HEK293T (cell line): ENCODE measurements at regions not wholly inside any gene's neighbourhood (a gene's known extent, or its start where the extent isn't known, plus 50 kb on each side); places are given as distances from the start of the nearest gene placed in this dataset.

Experiments
- CTCF ChIA-PET: fragments of 350-600 bp; formaldehyde crosslinking; extraction: SDS; loops from one replicate; lab custom pipeline; 2021; ENCODE audit warnings: antibody characterized with exemption, inconsistent platforms; lab: Yijun Ruan, JAX
- POLR2A ChIA-PET: fragments of 350-600 bp; formaldehyde crosslinking; extraction: SDS; loops from one replicate; lab custom pipeline; 2020; ENCODE audit warnings: antibody characterized with exemption, inconsistent platforms; lab: Yijun Ruan, JAX
- DNase-seq: peaks from one replicate; pipeline ENCODE4 v3.0.0; 2012; ENCODE audit warnings: mixed read lengths; ENCODE audit errors: extremely low spot score
- ARNT ChIP-seq: fragments of 450-650 bp; IDR thresholded peaks from 2 replicates; pipeline ENCODE4 v1.6.1; 2017; ENCODE audit warnings: mild to moderate bottlenecking
- BHLHE40 ChIP-seq: fragments of 450-650 bp; IDR thresholded peaks from 2 replicates; pipeline ENCODE4 v1.6.1; 2016; ENCODE audit warnings: mild to moderate bottlenecking, moderate library complexity, borderline replicate concordance
- CTBP1 ChIP-seq: fragments of 450-650 bp; IDR thresholded peaks from 2 replicates; pipeline ENCODE4 v1.6.1; 2016; ENCODE audit warnings: borderline replicate concordance
- ELF4 ChIP-seq: fragments of 450-650 bp; IDR thresholded peaks from 2 replicates; pipeline ENCODE4 v1.6.1; 2017; ENCODE audit warnings: antibody characterized with exemption
- FOXA1 ChIP-seq: fragments of 450-650 bp; IDR thresholded peaks from 2 replicates; pipeline ENCODE4 v1.6.1; 2016; ENCODE audit warnings: mild to moderate bottlenecking
- FOXK2 ChIP-seq: fragments of 450-650 bp; IDR thresholded peaks from 2 replicates; pipeline ENCODE4 v1.6.1; 2016; ENCODE audit warnings: mild to moderate bottlenecking
- FOXM1 ChIP-seq: fragments of 450-650 bp; IDR thresholded peaks from 2 replicates; pipeline ENCODE4 v1.6.1; 2017; ENCODE audit warnings: mild to moderate bottlenecking, borderline replicate concordance
- HDGF ChIP-seq: fragments of 450-650 bp; IDR thresholded peaks from 2 replicates; pipeline ENCODE4 v1.6.1; 2017; ENCODE audit warnings: antibody characterized with exemption, borderline replicate concordance
- L3MBTL2 ChIP-seq: fragments of 450-650 bp; conservative IDR thresholded peaks from 2 replicates; pipeline ENCODE4 v1.6.1; 2016; ENCODE audit warnings: mild to moderate bottlenecking
- LEF1 ChIP-seq: fragments of 450-650 bp; IDR thresholded peaks from 2 replicates; pipeline ENCODE4 v1.6.1; 2017; ENCODE audit warnings: mild to moderate bottlenecking, borderline replicate concordance
- NFRKB ChIP-seq: fragments of 450-650 bp; IDR thresholded peaks from 2 replicates; pipeline ENCODE4 v1.6.1; 2016; ENCODE audit warnings: mild to moderate bottlenecking, moderate library complexity
- PKNOX1 ChIP-seq: fragments of 450-650 bp; IDR thresholded peaks from 2 replicates; pipeline ENCODE4 v1.6.1; 2016
- SP1 ChIP-seq: fragments of 450-650 bp; IDR thresholded peaks from 2 replicates; pipeline ENCODE4 v1.6.1; 2017
- SUZ12 ChIP-seq: fragments of 450-650 bp; IDR thresholded peaks from 2 replicates; pipeline ENCODE4 v1.6.1; 2016; ENCODE audit warnings: mild to moderate bottlenecking
- TARDBP ChIP-seq: fragments of 450-650 bp; IDR thresholded peaks from 2 replicates; pipeline ENCODE4 v1.6.1; 2016
- ZNF384 ChIP-seq: fragments of 450-650 bp; IDR thresholded peaks from 2 replicates; pipeline ENCODE4 v1.6.1; 2016

DNA sequence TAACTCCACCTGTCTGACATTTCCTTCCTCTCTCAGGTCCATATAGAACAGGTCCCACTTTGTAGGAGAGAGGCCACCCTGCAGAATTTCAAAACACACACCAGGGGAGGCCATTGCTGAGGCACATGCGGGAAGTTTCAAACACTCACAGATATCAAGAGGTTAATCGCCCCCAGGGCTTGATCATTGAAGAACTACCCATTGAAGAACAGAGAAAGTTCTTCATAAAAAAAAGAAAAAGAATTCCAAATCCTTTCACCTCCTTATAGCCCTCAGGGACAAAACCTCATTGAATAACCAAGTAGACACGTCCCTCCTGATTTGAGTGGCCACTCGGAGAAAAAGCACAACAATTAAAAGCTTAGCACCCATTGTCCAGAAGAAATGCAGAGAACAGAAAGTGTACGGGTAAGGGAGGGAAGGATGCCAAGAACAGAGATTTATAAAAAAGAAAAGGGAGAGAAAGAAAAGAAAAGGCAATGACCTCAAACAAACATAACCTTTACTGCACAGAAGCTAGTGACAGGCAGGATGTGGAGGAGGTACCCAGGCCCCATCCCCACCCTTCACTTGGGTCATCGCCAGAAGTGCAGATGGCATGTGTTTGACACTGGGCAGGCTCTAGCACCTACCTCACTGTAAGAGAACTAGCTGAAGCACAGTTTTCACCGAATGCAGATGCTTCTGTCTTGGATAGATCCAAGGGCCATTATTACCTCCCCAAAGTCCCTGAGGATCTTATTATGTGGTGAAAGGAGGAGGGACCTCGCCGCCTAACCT, 112.3 kb upstream of the HES1 start:
- ChIA-PET POLR2A (interaction anchor here (0.8 kb wide), 1 partner anchor 115 kb away, joined by 4 read pairs; no protein-coding TSS in a partner anchor), CTCF (interaction anchor here (0.7 kb wide), 1 partner anchor 320 kb away, joined by 3 read pairs; no protein-coding TSS in a partner anchor)
- no peak for DNase-seq
- no peak for TF ChIP-seq TARDBP
- TF ChIP-seq L3MBTL2 = no peak
- TF ChIP-seq FOXK2 = no peak
- TF ChIP-seq FOXA1 = no peak
- TF ChIP-seq CTBP1 = no peak

DNA sequence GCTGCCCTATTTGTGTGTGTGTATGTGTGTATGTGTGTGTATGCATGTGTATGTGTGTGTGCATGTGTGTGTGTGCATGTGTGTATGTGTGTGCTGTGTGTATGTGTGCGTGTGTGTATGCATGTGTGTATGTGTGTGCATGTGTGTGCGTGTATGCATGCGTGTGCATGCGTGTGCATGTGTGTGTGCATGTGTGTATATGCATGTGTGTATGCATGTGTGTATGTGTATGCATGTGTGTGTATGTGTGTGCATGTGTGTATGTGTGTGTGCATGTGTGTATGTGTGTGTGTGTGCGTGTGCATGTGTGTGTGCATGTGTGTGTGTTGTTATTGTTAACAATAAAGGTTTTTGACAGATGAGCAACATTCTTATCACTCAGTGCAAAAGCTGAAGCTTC, 110.8 kb upstream of the HES1 start:
- DNase-seq = no peak
- ChIA-PET CTCF (no interaction called here), POLR2A (no interaction called here)
- TF ChIP-seq SUZ12 = no peak
- TF ChIP-seq FOXK2 = no peak
- TF ChIP-seq ZNF384 = no peak
- no peak for TF ChIP-seq FOXA1
- no peak for TF ChIP-seq SP1

- CTCF ChIA-PET = no interaction called here
- TF ChIP-seq CTBP1 (no peak), FOXK2 (no peak), PKNOX1 (no peak), HDGF (no peak), LEF1 (no peak), NFRKB (no peak), TARDBP (no peak), FOXA1 (no peak), ARNT (no peak), SP1 (no peak), ELF4 (no peak), SUZ12 (no peak)
- no peak for DNase-seq
- POLR2A ChIA-PET = no interaction called here
Observed at GRCh38 chr3:194025951-194026350, 110.0 kb upstream of the HES1 start.

DNA sequence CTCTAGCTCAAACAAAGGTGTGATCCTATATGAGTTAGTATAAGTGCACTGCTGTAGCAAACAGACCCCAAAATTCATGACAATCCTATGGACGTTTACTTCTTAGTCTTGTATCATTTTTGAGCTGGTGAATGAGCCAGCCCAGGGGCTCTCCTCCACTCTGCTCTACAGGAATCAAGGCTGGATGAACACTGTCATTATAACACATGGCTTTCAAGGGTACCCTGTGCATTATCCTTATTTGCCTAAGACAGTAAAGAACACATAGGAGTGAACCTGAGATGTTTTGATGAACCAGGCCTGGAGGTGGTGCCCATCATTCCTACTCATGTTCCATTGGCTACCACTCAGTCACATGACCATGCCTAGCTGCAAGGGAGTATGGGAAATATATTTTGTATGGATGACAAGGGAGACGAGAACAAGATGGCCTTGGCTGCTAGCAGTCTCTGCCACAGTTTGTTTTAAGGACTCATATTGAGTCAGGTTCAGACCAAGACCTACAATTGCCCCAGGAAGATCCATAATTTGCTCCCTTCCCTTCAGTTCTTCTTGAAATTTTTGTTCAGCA, 107.4 kb upstream of the HES1 start:
- no peak for DNase-seq
- TF ChIP-seq ZNF384 (no peak), PKNOX1 (no peak), SUZ12 (no peak), FOXA1 (no peak), FOXK2 (no peak), L3MBTL2 (no peak)
- ChIA-PET CTCF (no interaction called here), POLR2A (no interaction called here)

DNA sequence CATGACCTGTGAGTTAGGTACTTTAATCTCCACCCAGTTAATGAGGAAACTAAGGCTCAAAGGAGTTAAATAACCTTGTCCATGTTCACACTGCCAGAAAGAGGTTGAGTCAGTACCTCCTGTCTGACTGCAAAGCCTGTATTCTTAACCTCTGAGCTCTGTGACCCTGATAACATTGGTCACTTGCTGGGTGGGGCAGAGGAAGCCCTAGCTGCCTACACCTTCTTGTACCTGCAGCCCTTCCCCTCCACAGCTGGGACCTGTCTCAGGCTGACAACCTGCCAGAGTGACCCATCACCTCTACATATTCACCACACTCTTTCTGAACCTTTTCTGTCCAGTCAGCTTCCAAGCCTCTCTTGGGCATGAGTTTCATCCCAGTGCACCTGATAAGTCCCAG, 106.1 kb upstream of the HES1 start:
- TF ChIP-seq NFRKB (no peak), SP1 (no peak)
- CTCF ChIA-PET = no interaction called here
- POLR2A ChIA-PET = no interaction called here
- DNase-seq = no peak

DNA sequence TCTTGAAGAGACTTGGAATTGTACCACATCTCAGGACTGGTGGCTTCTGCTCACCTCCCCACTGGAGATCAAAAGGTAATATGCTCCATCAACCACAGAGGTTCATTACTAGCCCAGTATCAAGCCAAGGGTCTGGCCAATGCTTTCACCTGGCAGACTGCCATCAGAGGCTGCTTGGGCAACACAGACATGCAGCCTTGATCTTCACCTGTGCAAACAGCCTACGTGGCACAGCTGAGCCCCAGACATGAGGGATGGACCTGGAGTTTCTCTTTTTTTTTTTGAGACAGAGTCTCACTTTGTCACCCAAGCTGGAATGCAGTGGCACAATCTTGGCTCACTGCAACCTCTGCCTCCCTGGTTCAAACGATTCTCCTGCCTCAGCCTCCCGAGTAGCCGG, 105.6 kb upstream of the HES1 start:
- POLR2A ChIA-PET = no interaction called here
- TF ChIP-seq TARDBP (no peak), LEF1 (no peak), BHLHE40 (no peak), ARNT (no peak), FOXA1 (no peak), FOXM1 (no peak), ZNF384 (no peak), ELF4 (no peak), HDGF (no peak), NFRKB (no peak), SP1 (no peak), CTBP1 (no peak), L3MBTL2 (no peak), SUZ12 (no peak)

GRCh38 chr3:194031349-194031748, 104.6 kb upstream of the HES1 start:
- ChIA-PET POLR2A (no interaction called here), CTCF (no interaction called here)
- TF ChIP-seq ZNF384 (no peak), FOXM1 (no peak), CTBP1 (no peak), BHLHE40 (no peak), NFRKB (no peak), SUZ12 (no peak), TARDBP (no peak), FOXK2 (no peak), ELF4 (no peak), PKNOX1 (no peak), L3MBTL2 (no peak), FOXA1 (no peak), HDGF (no peak), SP1 (no peak), ARNT (no peak), LEF1 (no peak)
- DNase-seq = no peak

More for the DNA sequence above, 105.6 kb upstream of the HES1 start:
- CTCF ChIA-PET = no interaction called here
- DNase-seq = no peak
